SK-N-SH (cell line): ENCODE measurements at regions not wholly inside any gene's neighbourhood (a gene's known extent, or its start where the extent isn't known, plus 50 kb on each side); places are given as distances from the start of the nearest gene placed in this dataset.

ENCODE experiments used
- CTCF ChIA-PET: fragments of 300-600, 350-600 bp; formaldehyde crosslinking; extraction: SDS; loops from one replicate; lab custom pipeline; 2021; lab: Yijun Ruan, JAX
- POLR2A ChIA-PET: fragments of 350-600 bp; sonication (Branson Sonifier 250); formaldehyde crosslinking; extraction: SDS; loops from one replicate; lab custom pipeline; 2020; ENCODE audit warnings: antibody characterized with exemption, inconsistent platforms; lab: Yijun Ruan, JAX
- DNase-seq: peaks from one replicate; pipeline ENCODE4 v3.0.0; 2012
- H2AFZ ChIP-seq: fragments of 200-600 bp; sonication (generic); 2 replicates; pipeline ENCODE4 v1.8.1; 2016; ENCODE audit warnings: antibody characterized with exemption, mild to moderate bottlenecking, low read depth
- H3F3A ChIP-seq: fragments of 200-600 bp; sonication (generic); replicated peaks from 2 replicates; pipeline ENCODE3; 2016; ENCODE audit warnings: antibody characterized with exemption, mild to moderate bottlenecking; ENCODE audit not compliant: insufficient read depth
- H3K27ac ChIP-seq, 2 experiments: fragments of 200-500 bp in 1 of 2; fragments of 200-600 bp in 1 of 2; sonication (Bioruptor generic) in 1 of 2; sonication (generic), shearing (Covaris generic) in 1 of 2; 2 replicates each; pipeline versions ENCODE4 v1.5.1 to v1.6.1; 2014 to 2016; ENCODE audit warnings: low read depth in 2 of 2, inconsistent platforms in 1 of 2, low read length in 1 of 2, mild to moderate bottlenecking in 1 of 2, mixed read lengths in 1 of 2
- H3K27me3 ChIP-seq: fragments of 200-600 bp; sonication (generic), shearing (Covaris generic); 2 replicates; pipeline ENCODE4 v1.6.1; 2016; ENCODE audit warnings: mixed run types; ENCODE audit not compliant: insufficient read depth
- H3K36me3 ChIP-seq, 2 experiments: fragments of 200-500 bp in 1 of 2; fragments of 200-600 bp in 1 of 2; sonication (Bioruptor generic) in 1 of 2; sonication (generic) in 1 of 2; replicated peaks in 1 of 2; 2 replicates each; pipeline versions ENCODE3 to v1.5.1; 2014 to 2016; ENCODE audit warnings: low read length in 1 of 2, mild to moderate bottlenecking in 1 of 2; ENCODE audit not compliant: insufficient read depth in 2 of 2, control insufficient read depth in 1 of 2
- H3K4me1 ChIP-seq, 2 experiments: fragments of 200-500 bp in 1 of 2; fragments of 200-600 bp in 1 of 2; sonication (Bioruptor generic) in 1 of 2; sonication (generic), shearing (Covaris generic) in 1 of 2; 2 replicates each; pipeline versions ENCODE4 v1.5.1 to v1.6.1; 2014 to 2016; ENCODE audit warnings: low read depth in 1 of 2, low read length in 1 of 2, mixed run types in 1 of 2; ENCODE audit not compliant: insufficient read depth in 2 of 2, control insufficient read depth in 1 of 2
- H3K4me2 ChIP-seq: fragments of 200-600 bp; sonication (generic), shearing (Covaris generic); 2 replicates; pipeline ENCODE4 v1.6.1; 2017; ENCODE audit warnings: mixed run types
- H3K4me3 ChIP-seq, 2 experiments: fragments of 200-500 bp in 1 of 2; fragments of 200-600 bp in 1 of 2; sonication (Bioruptor generic) in 1 of 2; sonication (generic), shearing (Covaris generic) in 1 of 2; 2 replicates each; pipeline versions ENCODE4 v1.5.1 to v1.8.1; 2014 to 2016; ENCODE audit warnings: low read depth in 2 of 2, inconsistent platforms in 1 of 2, low read length in 1 of 2, mild to moderate bottlenecking in 1 of 2, mixed read lengths in 1 of 2, moderate library complexity in 1 of 2
- H3K79me2 ChIP-seq: fragments of 200-600 bp; sonication (generic); 2 replicates; pipeline ENCODE4 v1.8.1; 2017; ENCODE audit warnings: mild to moderate bottlenecking; ENCODE audit not compliant: insufficient read depth
- H3K9ac ChIP-seq: fragments of 200-600 bp; sonication (generic); 2 replicates; pipeline ENCODE4 v1.6.1; 2017; ENCODE audit warnings: mixed run types
- H3K9me2 ChIP-seq: fragments of 200-600 bp; sonication (generic); 2 replicates; pipeline ENCODE4 v1.6.1; 2017; ENCODE audit warnings: mixed run types
- H3K9me3 ChIP-seq: fragments of 200-600 bp; sonication (generic); 2 replicates; pipeline ENCODE4 v1.6.1; 2017; ENCODE audit warnings: mixed run types, mild to moderate bottlenecking, moderate library complexity
- H4K20me1 ChIP-seq: fragments of 200-600 bp; sonication (generic); 2 replicates; pipeline ENCODE4 v1.6.1; 2017; ENCODE audit warnings: mild to moderate bottlenecking, mixed run types; ENCODE audit not compliant: insufficient read depth
- ELF1 ChIP-seq: IDR thresholded peaks from 2 replicates; pipeline ENCODE4 v1.4.0; 2012
- EZH2phosphoT487 ChIP-seq: fragments of 200-600 bp; sonication (generic); IDR thresholded peaks from 2 replicates; pipeline ENCODE4 v1.6.1; 2017; ENCODE audit warnings: low read depth, mixed run types, mild to moderate bottlenecking, antibody characterized with exemption, moderate library complexity, borderline replicate concordance
- FOSL2 ChIP-seq: IDR thresholded peaks from 2 replicates; pipeline ENCODE4 v1.4.0; 2012; ENCODE audit warnings: low read depth, mild to moderate bottlenecking, moderate library complexity, borderline replicate concordance
- FOXJ3 ChIP-seq: sonication (generic); formaldehyde crosslinking; IDR thresholded peaks from 2 replicates; pipeline ENCODE4 v1.5.1; 2020; ENCODE audit warnings: mild to moderate bottlenecking, missing genetic modification reagents
- MAX ChIP-seq: IDR thresholded peaks from 2 replicates; pipeline ENCODE4 v1.4.0; 2012; ENCODE audit warnings: low read depth
- NFIC ChIP-seq: IDR thresholded peaks from 2 replicates; pipeline ENCODE4 v1.4.0; 2012; ENCODE audit warnings: borderline replicate concordance
- RAD21 ChIP-seq: IDR thresholded peaks from 2 replicates; pipeline ENCODE4 v1.6.1; 2012; ENCODE audit warnings: mild to moderate bottlenecking, low read length
- RCOR1 ChIP-seq: fragments of 150-350 bp; IDR thresholded peaks from 2 replicates; pipeline ENCODE4 v1.6.1; 2017; ENCODE audit warnings: antibody characterized with exemption, low read length
- REST ChIP-seq: IDR thresholded peaks from 2 replicates; pipeline ENCODE4 v1.6.1; 2012; ENCODE audit warnings: mild to moderate bottlenecking, low read depth, low read length, moderate library complexity
- RFX5 ChIP-seq: IDR thresholded peaks from 2 replicates; pipeline ENCODE4 v1.6.1; 2012; ENCODE audit warnings: mild to moderate bottlenecking, improper control_type of control experiment, low read length
- RXRA ChIP-seq: IDR thresholded peaks from 2 replicates; pipeline ENCODE4 v1.4.0; 2012; ENCODE audit warnings: low read depth, mild to moderate bottlenecking, borderline replicate concordance
- SMC3 ChIP-seq: IDR thresholded peaks from 2 replicates; pipeline ENCODE4 v1.6.1; 2012; ENCODE audit warnings: low read depth, low read length, improper control_type of control experiment
- TCF12 ChIP-seq: IDR thresholded peaks from 2 replicates; pipeline ENCODE4 v1.4.0; 2012
- WGBS: methylation state at CpG from one replicate; pipeline ENCODE4 v1.1.6; 2017; ENCODE audit warnings: low lambda C conversion rate; 5-methylcytosine and 5-hydroxymethylcytosine counted together
- TF ChIP-seq, protein P1 (sequence below): IDR thresholded peaks from 2 replicates; pipeline ENCODE4; 2012
- TF ChIP-seq, protein P2 (sequence below): fragments of 200-600 bp; sonication (generic); IDR thresholded peaks from 2 replicates; pipeline ENCODE4 v1.6.1; 2017; ENCODE audit warnings: antibody characterized with exemption, mild to moderate bottlenecking, moderate library complexity
- TF ChIP-seq, protein P3 (sequence below): IDR thresholded peaks from 2 replicates; pipeline ENCODE4 v1.4.0; 2012; ENCODE audit warnings: low read depth, borderline replicate concordance
- TF ChIP-seq, protein P4 (sequence below): fragments of 150-350 bp; IDR thresholded peaks from 2 replicates; pipeline ENCODE4 v1.6.1; 2017; ENCODE audit warnings: antibody characterized with exemption, low read length, low read depth, borderline replicate concordance

- H3K4me2 ChIP-seq: no peak overlapping the region
- H3K4me3 ChIP-seq: no peak overlapping the region
- no peaks in the 10 kb centered on the region for H3K4me1 ChIP-seq
- no peaks in the 10 kb centered on the region for H3K9me2 ChIP-seq
- no peaks in the 10 kb centered on the region for H4K20me1 ChIP-seq
- no peaks in the 10 kb centered on the region for H3K27me3 ChIP-seq
- H2AFZ ChIP-seq: no peak overlapping the region
- H3K27ac ChIP-seq: no peak overlapping the region
- no peak overlapping the region for H3K9ac ChIP-seq
- ChIA-PET POLR2A (no interaction called here), CTCF (no interaction called here)
- no peaks in the 10 kb centered on the region for H3K36me3 ChIP-seq
- no peaks in the 10 kb centered on the region for H3K9me3 ChIP-seq
- 61% methylated on average over 4 of the region's 4 CpGs for WGBS
- H3F3A ChIP-seq: no peaks in the 10 kb centered on the region
- DNase-seq: no peak
- TF ChIP-seq EZH2phosphoT487 (no peak), ELF1 (no peak), REST (no peak), RAD21 (no peak), FOXJ3 (CRISPR knock-in tag) (no peak), RFX5 (no peak), SMC3 (no peak), MAX (no peak), RCOR1 (no peak), RXRA (no peak), TCF12 (no peak), FOSL2 (no peak), NFIC (no peak)
- TF ChIP-seq, protein P1, sequence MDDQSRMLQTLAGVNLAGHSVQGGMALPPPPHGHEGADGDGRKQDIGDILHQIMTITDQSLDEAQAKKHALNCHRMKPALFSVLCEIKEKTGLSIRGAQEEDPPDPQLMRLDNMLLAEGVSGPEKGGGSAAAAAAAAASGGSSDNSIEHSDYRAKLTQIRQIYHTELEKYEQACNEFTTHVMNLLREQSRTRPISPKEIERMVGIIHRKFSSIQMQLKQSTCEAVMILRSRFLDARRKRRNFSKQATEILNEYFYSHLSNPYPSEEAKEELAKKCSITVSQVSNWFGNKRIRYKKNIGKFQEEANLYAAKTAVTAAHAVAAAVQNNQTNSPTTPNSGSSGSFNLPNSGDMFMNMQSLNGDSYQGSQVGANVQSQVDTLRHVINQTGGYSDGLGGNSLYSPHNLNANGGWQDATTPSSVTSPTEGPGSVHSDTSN: no peak
- TF ChIP-seq, protein P2, sequence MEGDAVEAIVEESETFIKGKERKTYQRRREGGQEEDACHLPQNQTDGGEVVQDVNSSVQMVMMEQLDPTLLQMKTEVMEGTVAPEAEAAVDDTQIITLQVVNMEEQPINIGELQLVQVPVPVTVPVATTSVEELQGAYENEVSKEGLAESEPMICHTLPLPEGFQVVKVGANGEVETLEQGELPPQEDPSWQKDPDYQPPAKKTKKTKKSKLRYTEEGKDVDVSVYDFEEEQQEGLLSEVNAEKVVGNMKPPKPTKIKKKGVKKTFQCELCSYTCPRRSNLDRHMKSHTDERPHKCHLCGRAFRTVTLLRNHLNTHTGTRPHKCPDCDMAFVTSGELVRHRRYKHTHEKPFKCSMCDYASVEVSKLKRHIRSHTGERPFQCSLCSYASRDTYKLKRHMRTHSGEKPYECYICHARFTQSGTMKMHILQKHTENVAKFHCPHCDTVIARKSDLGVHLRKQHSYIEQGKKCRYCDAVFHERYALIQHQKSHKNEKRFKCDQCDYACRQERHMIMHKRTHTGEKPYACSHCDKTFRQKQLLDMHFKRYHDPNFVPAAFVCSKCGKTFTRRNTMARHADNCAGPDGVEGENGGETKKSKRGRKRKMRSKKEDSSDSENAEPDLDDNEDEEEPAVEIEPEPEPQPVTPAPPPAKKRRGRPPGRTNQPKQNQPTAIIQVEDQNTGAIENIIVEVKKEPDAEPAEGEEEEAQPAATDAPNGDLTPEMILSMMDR: no peak
- TF ChIP-seq, protein P3, sequence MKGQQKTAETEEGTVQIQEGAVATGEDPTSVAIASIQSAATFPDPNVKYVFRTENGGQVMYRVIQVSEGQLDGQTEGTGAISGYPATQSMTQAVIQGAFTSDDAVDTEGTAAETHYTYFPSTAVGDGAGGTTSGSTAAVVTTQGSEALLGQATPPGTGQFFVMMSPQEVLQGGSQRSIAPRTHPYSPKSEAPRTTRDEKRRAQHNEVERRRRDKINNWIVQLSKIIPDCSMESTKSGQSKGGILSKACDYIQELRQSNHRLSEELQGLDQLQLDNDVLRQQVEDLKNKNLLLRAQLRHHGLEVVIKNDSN: no peak
- TF ChIP-seq, protein P4, sequence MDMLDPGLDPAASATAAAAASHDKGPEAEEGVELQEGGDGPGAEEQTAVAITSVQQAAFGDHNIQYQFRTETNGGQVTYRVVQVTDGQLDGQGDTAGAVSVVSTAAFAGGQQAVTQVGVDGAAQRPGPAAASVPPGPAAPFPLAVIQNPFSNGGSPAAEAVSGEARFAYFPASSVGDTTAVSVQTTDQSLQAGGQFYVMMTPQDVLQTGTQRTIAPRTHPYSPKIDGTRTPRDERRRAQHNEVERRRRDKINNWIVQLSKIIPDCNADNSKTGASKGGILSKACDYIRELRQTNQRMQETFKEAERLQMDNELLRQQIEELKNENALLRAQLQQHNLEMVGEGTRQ: no peak
- TF ChIP-seq, all 33 proteins: peak for 0
- H3K79me2 ChIP-seq: no peaks in the 10 kb centered on the region
These were observed 156.2 kb downstream of the ABCC12 start for GRCh38 chr16:47999595-47999994.
